8988T (cell line): ENCODE measurements at regions not wholly inside any gene's neighbourhood (a gene's known extent, or its start where the extent isn't known, plus 50 kb on each side); places are given as distances from the start of the nearest gene placed in this dataset.

ENCODE experiments used
- DNase-seq: peaks from one replicate; pipeline ENCODE4 v3.0.0; 2011

- no peak for DNase-seq
Measured at GRCh38 chr3:103690536-103690935, 1255.7 kb downstream of the ZPLD1 start.

GRCh38 chr3:103693831-103694230 is 1259.0 kb downstream of the ZPLD1 start:
- DNase-seq = no peak

GRCh38 chr3:103698646-103699045 is 1263.8 kb downstream of the ZPLD1 start:
- no peak for DNase-seq

- no peak for DNase-seq
Measured at GRCh38 chr3:103699228-103699627, 1264.4 kb downstream of the ZPLD1 start.

- no peak for DNase-seq
Measured at GRCh38 chr3:103705641-103706040, 1270.8 kb downstream of the ZPLD1 start.

GRCh38 chr3:103706671-103707070 is 1271.9 kb downstream of the ZPLD1 start:
- DNase-seq = no peak

GRCh38 chr3:103711670-103712069 is 1276.9 kb downstream of the ZPLD1 start:
- no peak for DNase-seq

GRCh38 chr3:103712320-103713008 is 1277.6 kb downstream of the ZPLD1 start:
- DNase-seq = no peak

- DNase-seq = no peak
Measured at GRCh38 chr3:103729547-103729946, 1294.7 kb downstream of the ZPLD1 start.

GRCh38 chr3:103730744-103731143 is 1295.9 kb downstream of the ZPLD1 start:
- DNase-seq = no peak

GRCh38 chr3:103752986-103753385 is 1318.2 kb downstream of the ZPLD1 start:
- no peak for DNase-seq

GRCh38 chr3:103767635-103768034 is 1332.8 kb downstream of the ZPLD1 start:
- DNase-seq = no peak

GRCh38 chr3:103785017-103785416 is 1350.2 kb downstream of the ZPLD1 start:
- DNase-seq = no peak

- DNase-seq = no peak
Measured at GRCh38 chr3:103785537-103785936, 1350.7 kb downstream of the ZPLD1 start.

- DNase-seq = no peak
Measured at GRCh38 chr3:103786296-103786695, 1351.5 kb downstream of the ZPLD1 start.

- no peak for DNase-seq
Measured at GRCh38 chr3:103787164-103787871, 1352.5 kb downstream of the ZPLD1 start.

GRCh38 chr3:103787879-103788278 is 1353.1 kb downstream of the ZPLD1 start:
- DNase-seq = no peak

GRCh38 chr3:103791786-103792515 is 1357.1 kb downstream of the ZPLD1 start:
- DNase-seq = no peak

- DNase-seq = no peak
Measured at GRCh38 chr3:103794656-103795055, 1359.8 kb downstream of the ZPLD1 start.

- DNase-seq = no peak
Measured at GRCh38 chr3:103796068-103796467, 1361.3 kb downstream of the ZPLD1 start.

- no peak for DNase-seq
Measured at GRCh38 chr3:103803787-103804186, 1369.0 kb downstream of the ZPLD1 start.

- no peak for DNase-seq
Measured at GRCh38 chr3:103810167-103810566, 1375.4 kb downstream of the ZPLD1 start.

- DNase-seq = no peak
Measured at GRCh38 chr3:103813955-103814354, 1379.1 kb downstream of the ZPLD1 start.

GRCh38 chr3:103818398-103818797 is 1383.6 kb downstream of the ZPLD1 start:
- no peak for DNase-seq
